GM23248 (cell line): ENCODE measurements at regions not wholly inside any gene's neighbourhood (a gene's known extent, or its start where the extent isn't known, plus 50 kb on each side); places are given as distances from the start of the nearest gene placed in this dataset.

Experiments
- EZH2 ChIP-seq: fragments of 200-600 bp; sonication (generic); IDR thresholded peaks from 2 replicates; pipeline ENCODE4 v1.6.1; 2018; ENCODE audit warnings: antibody characterized with exemption, mild to moderate bottlenecking; ENCODE audit not compliant: insufficient read depth, poor library complexity, severe bottlenecking
- EZH2phosphoT487 ChIP-seq: fragments of 200-600 bp; sonication (generic); IDR thresholded peaks from 2 replicates; pipeline ENCODE4 v1.6.1; 2018; ENCODE audit warnings: antibody characterized with exemption, moderate library complexity, mild to moderate bottlenecking, low read depth; ENCODE audit not compliant: insufficient read depth

- TF ChIP-seq EZH2phosphoT487 (no peak), EZH2 (no peak)
These were observed 212.0 kb upstream of the MGAT5 start for GRCh38 chr2:134041877-134042276.
